Activated CD4-positive, alpha-beta T cell treated with anti-CD3 and anti-CD28 coated beads for 24 hours (primary cell): ENCODE measurements at regions not wholly inside any gene's neighbourhood (a gene's known extent, or its start where the extent isn't known, plus 50 kb on each side); places are given as distances from the start of the nearest gene placed in this dataset.

Experiments
- DNase-seq, 2 donors: peaks; one replicate each; pipeline ENCODE4 v3.0.0-alpha.2; 2020; ENCODE audit warnings: low read depth in 2 of 2

DNA sequence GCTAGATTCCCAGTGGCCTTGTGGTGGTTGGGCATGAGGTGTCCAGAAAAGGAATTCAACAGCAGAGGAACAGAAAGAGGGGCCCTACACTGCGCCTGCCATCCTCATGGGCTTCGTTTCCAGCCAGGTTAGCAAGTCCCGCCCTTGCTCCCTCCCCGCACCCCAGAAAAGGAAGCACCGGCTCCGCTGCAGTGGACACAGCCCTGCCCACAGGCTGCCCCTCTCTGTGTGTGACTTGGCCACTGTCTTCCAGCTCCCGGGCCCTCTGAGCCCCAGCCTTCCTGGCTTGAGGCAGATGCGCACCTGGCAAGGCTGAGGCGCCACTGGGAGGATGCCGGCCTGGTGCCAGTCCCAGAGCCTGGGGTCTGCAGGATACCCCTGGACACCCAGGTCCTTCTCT is 305.0 kb upstream of the IRX4 start:
- no peak for DNase-seq

DNA sequence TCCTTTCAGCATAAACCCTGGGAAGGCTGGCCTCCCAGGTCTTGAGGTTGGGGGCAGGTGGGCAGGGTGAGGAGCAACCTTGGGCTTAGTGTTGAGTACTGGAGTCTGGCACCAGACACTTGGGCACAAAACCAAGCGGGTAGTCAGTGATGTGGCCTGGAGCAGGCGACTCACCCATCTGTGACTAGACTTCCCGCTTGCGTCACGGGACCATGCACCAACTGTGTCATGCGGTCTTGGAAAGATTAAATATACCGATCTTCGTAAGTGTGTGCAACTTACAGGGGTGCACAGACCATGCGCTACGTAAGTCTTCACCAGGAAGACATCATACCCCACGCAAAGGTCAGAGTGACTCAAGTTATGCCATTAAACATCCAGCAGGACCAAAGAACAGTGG is 304.4 kb upstream of the IRX4 start:
- DNase-seq, result no peak

DNA sequence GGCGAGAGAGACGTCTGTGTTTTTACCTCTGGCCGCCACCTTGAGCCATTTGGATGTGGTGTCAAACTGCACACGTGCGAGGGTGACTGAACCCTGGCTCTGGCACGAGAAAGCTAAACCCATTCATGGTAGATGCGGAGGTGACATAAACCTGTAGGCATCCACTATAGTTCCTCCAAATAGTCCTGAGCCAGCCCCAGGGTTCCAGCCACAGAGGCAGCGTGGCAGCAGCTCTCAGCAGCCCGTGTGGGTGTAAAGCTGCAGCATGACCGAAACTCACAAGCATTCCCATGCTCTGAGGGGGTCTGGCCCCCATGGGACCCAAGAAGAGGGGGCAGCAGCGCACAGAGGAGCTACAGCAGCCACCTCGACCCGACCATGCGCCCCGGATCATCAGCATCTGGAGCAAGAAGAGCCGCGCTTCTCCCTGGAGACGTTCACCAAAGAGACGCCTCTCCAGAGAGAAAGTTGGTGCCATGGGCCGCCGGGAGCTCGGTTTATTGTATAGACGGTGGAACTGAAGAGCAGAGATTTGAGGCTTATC is 303.8 kb upstream of the IRX4 start:
- DNase-seq, result no peak

GRCh38 chr5:2185646-2186471 is 303.1 kb upstream of the IRX4 start:
- no peak for DNase-seq

DNA sequence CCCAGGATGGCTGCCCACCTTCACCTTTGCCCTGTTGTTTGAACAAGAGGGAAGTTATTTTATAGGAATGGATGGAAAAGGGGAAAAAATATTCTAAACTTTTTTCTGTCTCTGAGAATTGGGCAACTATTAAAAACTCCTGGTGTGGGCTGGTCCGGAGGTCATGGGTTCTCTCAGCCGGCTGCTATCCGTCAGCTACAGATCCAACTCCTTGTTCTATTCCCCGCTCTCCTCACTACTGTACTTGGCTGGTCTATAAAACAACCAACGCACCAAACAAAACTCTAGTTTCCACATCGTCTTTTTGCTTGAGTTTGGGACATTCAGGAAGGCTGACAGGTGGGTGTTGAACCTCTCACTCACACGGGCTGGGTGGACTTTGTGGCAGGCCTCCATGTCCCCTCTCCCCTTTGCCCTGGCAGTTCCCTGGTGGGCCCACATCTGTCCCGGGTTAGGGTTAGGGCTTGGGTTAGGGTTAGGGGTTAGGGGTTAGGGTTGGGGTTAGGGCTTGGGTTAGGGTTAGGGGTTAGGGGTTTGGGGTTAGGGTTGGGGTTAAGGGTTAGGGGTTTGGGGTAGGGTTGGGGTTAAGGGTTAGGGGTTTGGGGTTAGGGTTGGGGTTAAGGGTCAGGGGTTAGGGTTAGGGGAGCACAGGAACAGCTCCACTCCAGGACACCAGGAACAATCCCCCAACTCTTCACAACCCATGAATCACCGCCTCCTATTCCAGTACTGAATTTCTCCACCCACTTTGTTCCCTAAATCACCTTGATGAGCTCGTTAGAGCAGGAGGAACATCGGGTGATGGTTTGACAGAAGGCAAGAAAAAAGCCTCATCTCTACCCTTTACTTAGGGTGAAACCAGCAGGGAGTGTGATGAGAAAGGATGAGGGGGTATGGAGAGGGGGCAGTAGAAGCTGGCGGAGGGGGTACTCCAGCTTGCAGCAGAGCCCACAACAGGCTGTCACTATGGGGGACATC is 302.1 kb upstream of the IRX4 start:
- DNase-seq, result no peak

DNA sequence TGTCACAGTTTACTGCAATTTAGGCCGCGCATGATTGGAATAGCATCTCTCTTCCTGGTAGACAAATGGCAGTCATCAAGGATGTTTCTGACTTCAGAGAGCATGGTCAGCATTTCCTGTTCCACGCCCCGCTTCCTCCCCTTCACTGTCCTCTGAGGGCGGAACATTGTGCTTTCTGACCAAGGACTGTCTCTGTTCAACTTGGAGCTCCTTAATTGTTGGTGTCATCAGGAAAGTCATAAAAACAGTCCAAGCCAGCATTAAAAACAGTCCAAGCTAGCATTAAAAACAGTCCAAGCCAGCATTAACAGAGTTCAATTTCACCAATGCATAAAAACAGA is 301.3 kb upstream of the IRX4 start:
- no peak for DNase-seq

GRCh38 chr5:2183154-2184025 is 300.7 kb upstream of the IRX4 start:
- DNase-seq, result no peak

GRCh38 chr5:2182020-2182419 is 299.3 kb upstream of the IRX4 start:
- no peak for DNase-seq

- no peak for DNase-seq
Observed at GRCh38 chr5:2181557-2181956, 298.8 kb upstream of the IRX4 start.

- DNase-seq, result no peak
Observed at GRCh38 chr5:2181149-2181548, 298.4 kb upstream of the IRX4 start.

GRCh38 chr5:2180456-2180855 is 297.7 kb upstream of the IRX4 start:
- no peak for DNase-seq

- DNase-seq, result no peak
Observed at GRCh38 chr5:2179861-2180260, 297.1 kb upstream of the IRX4 start.

DNA sequence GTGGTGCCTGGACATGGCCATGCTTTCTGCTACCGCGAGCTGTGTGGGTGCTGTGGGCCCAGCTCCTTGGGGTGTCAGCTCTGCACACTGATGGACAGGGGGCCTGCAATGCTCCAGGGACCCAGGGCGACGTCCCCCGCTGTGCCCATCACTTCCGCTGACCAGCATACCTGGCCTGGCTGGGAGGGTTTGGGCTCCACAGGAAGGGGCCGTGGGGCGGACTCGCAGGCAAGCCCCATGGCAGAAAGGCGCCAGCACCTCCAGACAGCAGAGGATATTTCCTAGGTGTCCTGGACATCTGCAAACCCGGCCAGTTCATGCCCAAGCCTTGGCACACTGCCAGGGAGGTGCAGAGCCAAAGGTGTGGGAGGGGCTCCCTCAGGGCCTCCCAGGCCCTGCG is 295.8 kb upstream of the IRX4 start:
- DNase-seq, result no peak

DNA sequence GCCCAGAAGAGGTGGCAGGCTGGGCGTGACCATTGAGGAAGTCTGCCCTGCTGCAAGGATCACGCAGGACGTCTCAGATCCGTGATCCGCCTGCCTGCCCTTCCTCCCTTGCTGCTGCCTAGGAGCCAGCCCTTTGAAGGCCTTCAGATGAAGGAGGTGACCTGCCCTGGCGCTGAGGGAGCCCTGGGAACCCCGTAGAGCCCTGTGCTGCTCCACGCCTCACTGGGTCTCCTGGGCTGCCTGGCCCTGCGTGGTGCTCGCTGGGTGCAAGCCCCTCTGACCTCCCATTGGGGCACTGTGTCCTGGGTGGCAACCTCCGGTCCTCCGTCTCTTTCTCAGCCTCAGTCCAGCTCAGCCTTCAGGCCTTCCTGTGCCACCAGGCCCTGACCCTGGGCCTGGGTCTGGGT is 295.3 kb upstream of the IRX4 start:
- no peak for DNase-seq

DNA sequence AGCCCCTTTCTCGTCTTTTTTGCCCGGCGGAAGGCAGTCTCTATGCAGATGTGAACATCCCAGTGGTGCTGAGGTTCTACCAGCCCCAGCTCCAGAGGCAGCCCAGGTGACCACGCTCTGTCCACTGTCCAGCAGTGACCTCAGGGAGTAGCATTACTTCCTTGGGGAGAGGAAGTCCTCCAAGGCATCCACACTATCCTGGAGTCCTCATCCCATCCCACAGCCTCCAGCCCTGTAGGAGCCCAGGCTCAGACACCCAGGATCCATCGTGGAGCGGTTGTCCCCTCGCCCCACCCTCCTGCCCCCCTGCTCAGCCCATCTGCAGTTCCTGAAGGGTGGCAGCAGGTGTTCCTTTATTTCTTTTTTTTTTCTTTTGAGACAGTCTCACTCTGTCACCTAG is 294.5 kb upstream of the IRX4 start:
- DNase-seq, result no peak

- DNase-seq, result no peak
Observed at GRCh38 chr5:2176581-2176980, 293.9 kb upstream of the IRX4 start.

- no peak for DNase-seq
Observed at GRCh38 chr5:2175842-2176404, 293.2 kb upstream of the IRX4 start.

DNA sequence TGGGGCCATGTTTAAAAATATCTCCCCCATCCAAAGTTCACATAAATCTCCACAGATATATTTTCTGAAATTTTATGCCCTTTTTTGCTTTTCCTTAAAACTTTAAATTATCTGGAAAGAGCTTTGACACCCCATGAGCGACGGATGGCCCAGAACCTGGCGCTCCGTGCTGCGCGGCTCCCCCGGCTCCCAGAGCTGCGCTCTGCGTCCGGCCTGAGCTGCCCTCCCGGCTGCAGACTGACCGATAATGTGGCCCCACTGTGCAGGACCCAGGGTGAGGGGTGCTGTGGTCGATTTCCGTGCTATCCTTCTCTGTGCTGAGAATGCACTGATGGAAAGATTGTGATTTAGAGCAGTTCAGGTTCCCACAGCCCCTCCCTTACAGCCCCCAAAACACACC is 292.3 kb upstream of the IRX4 start:
- no peak for DNase-seq

DNA sequence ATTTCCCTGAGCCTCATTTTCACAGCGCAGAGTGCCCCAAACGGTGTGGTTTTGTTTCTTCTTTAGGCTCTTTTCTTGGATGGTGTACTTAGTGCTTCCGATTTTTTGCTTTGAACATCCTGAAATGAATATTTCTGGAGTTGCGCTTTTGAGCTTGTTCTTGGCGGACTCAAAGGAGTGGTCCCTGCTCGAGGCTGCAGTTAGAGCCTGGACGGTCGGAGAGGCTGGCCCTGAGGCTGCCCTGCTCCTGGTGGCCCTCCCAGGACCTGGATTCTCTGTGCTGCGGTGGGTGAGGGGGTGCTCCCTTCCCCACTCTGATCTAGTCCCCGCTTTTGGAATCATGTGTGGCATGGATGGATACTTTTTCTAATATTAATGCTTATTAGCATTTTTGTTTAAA is 291.8 kb upstream of the IRX4 start:
- DNase-seq, result no peak

- no peak for DNase-seq
Observed at GRCh38 chr5:2173151-2173834, 290.6 kb upstream of the IRX4 start.

GRCh38 chr5:2172471-2172870 is 289.7 kb upstream of the IRX4 start:
- no peak for DNase-seq
